Common myeloid progenitor, CD34-positive (primary cell): ENCODE measurements at regions not wholly inside any gene's neighbourhood (a gene's known extent, or its start where the extent isn't known, plus 50 kb on each side); places are given as distances from the start of the nearest gene placed in this dataset.

ENCODE experiments used
- CTCF ChIA-PET: fragments of 350-600 bp; sonication (Branson Sonifier 250); formaldehyde crosslinking; loops from one replicate; lab custom pipeline; 2021; ENCODE audit warnings: antibody characterized with exemption; lab: Charles Lee
- POLR2A ChIA-PET: fragments of 350-600 bp; sonication (Branson Sonifier 250); formaldehyde crosslinking; loops from one replicate; lab custom pipeline; 2021; ENCODE audit warnings: antibody characterized with exemption; lab: Charles Lee
- DNase-seq, 3 donors: peaks; one replicate each; pipeline versions ENCODE4 v3.0.0 to v3.0.0-alpha.2; 2013
- H3K27ac ChIP-seq, 2 experiments: 1 replicate in 1 of 2; 2 replicates in 1 of 2; pipeline ENCODE4 v1.7.0; 2013; ENCODE audit warnings: inconsistent platforms in 2 of 2, low read length in 2 of 2, mild to moderate bottlenecking in 2 of 2, low read depth in 1 of 2, moderate library complexity in 1 of 2; ENCODE audit not compliant: severe bottlenecking in 2 of 2, insufficient read depth in 1 of 2, poor library complexity in 1 of 2
- H3K27me3 ChIP-seq, 5 experiments: replicated peaks in 2 of 5; 1 replicate in 3 of 5; 2 replicates in 2 of 5; pipeline versions ENCODE4 v1.6.1 to v1.7.0; 2013; ENCODE audit warnings: low read length in 4 of 5, mild to moderate bottlenecking in 2 of 5, moderate library complexity in 2 of 5, inconsistent platforms in 1 of 5; ENCODE audit not compliant: insufficient read depth in 5 of 5, control insufficient read depth in 4 of 5
- H3K36me3 ChIP-seq, 4 experiments: 1 replicate in 2 of 4; 2 replicates in 2 of 4; pipeline versions ENCODE4 v1.6.1 to v1.7.0; 2013; ENCODE audit warnings: low read length in 3 of 4, control low read depth in 1 of 4, mild to moderate bottlenecking in 1 of 4; ENCODE audit not compliant: control insufficient read depth in 4 of 4, insufficient read depth in 4 of 4
- H3K4me1 ChIP-seq, 4 experiments: 1 replicate in 3 of 4; 2 replicates in 1 of 4; pipeline versions ENCODE4 v1.6.1 to v1.7.1; 2013; ENCODE audit warnings: low read length in 3 of 4, mild to moderate bottlenecking in 3 of 4, control low read depth in 1 of 4, inconsistent platforms in 1 of 4, moderate library complexity in 1 of 4; ENCODE audit not compliant: control insufficient read depth in 4 of 4, insufficient read depth in 4 of 4; ENCODE audit errors: control extremely low read depth in 1 of 4
- H3K4me3 ChIP-seq, 7 experiments: 1 replicate in 4 of 7; 2 replicates in 3 of 7; pipeline versions ENCODE4 v1.5.1 to v1.7.0; 2013; ENCODE audit warnings: mild to moderate bottlenecking in 7 of 7, low read length in 6 of 7, moderate library complexity in 6 of 7, inconsistent platforms in 2 of 7, low read depth in 2 of 7, control low read depth in 1 of 7; ENCODE audit not compliant: insufficient read depth in 4 of 7, control insufficient read depth in 1 of 7; ENCODE audit errors: extremely low read depth in 1 of 7
- H3K9me3 ChIP-seq, 5 experiments: 1 replicate in 4 of 5; 2 replicates in 1 of 5; pipeline versions ENCODE4 v1.6.1 to v1.7.1; 2013; ENCODE audit warnings: low read length in 4 of 5, mild to moderate bottlenecking in 2 of 5, inconsistent platforms in 1 of 5, low read depth in 1 of 5, moderate library complexity in 1 of 5; ENCODE audit not compliant: control insufficient read depth in 4 of 5, insufficient read depth in 2 of 5; ENCODE audit errors: control extremely low read depth in 1 of 5
- WGBS: methylation state at CpG from one replicate; pipeline ENCODE4 v1.1.5; 2013; ENCODE audit not compliant: insufficient coverage; 5-methylcytosine and 5-hydroxymethylcytosine counted together

GRCh38 chr12:43213608-43214007 lies 338.4 kb downstream of the ADAMTS20 start:
- H3K36me3 ChIP-seq: no peaks in the 10 kb centered on the region
- WGBS: no CpG with 5 or more reads among the region's 3 CpGs
- no peaks in the 10 kb centered on the region for H3K9me3 ChIP-seq
- peaks cover 0 to 8% (median 0%) of the 10 kb centered on the region in 4 experiments for H3K4me1 ChIP-seq
- H3K4me3 ChIP-seq: no peak overlapping the region
- H3K27ac ChIP-seq: no peak overlapping the region
- no peak for DNase-seq
- H3K27me3 ChIP-seq: no peaks in the 10 kb centered on the region
- ChIA-PET POLR2A (no interaction called here), CTCF (no interaction called here)

- Histone ChIP-seq H3K4me3 (no peak overlapping the region), H3K27ac (no peak overlapping the region), H3K4me1 (peaks cover 0 to 8% (median 0%) of the 10 kb centered on the region in 4 experiments), H3K36me3 (no peaks in the 10 kb centered on the region), H3K27me3 (no peaks in the 10 kb centered on the region), H3K9me3 (no peaks in the 10 kb centered on the region)
- CTCF ChIA-PET: no interaction called here
- peak in 2 of 3 donors; percentile 3 to 6 for DNase-seq
- POLR2A ChIA-PET: no interaction called here
- 17% methylated on average over 2 of the region's 6 CpGs for WGBS
Observed at GRCh38 chr12:43210485-43211192, 341.4 kb downstream of the ADAMTS20 start.

GRCh38 chr12:43208627-43209026 lies 343.4 kb downstream of the ADAMTS20 start:
- no peak for DNase-seq
- no peaks in the 10 kb centered on the region for H3K36me3 ChIP-seq
- CTCF ChIA-PET: no interaction called here
- no peaks in the 10 kb centered on the region for H3K27me3 ChIP-seq
- H3K4me3 ChIP-seq: no peak overlapping the region
- POLR2A ChIA-PET: no interaction called here
- peaks cover 0 to 8% (median 0%) of the 10 kb centered on the region in 4 experiments for H3K4me1 ChIP-seq
- H3K9me3 ChIP-seq: no peaks in the 10 kb centered on the region
- WGBS: 98% methylated on average over 3 of the region's 3 CpGs
- H3K27ac ChIP-seq: no peak overlapping the region

- no peak for DNase-seq
- no peaks in the 10 kb centered on the region for H3K27me3 ChIP-seq
- no peaks in the 10 kb centered on the region for H3K9me3 ChIP-seq
- no peak overlapping the region for H3K4me3 ChIP-seq
- CTCF ChIA-PET: no interaction called here
- WGBS: 100% methylated on average over 2 of the region's 5 CpGs
- peaks cover 0 to 8% (median 0%) of the 10 kb centered on the region in 4 experiments for H3K4me1 ChIP-seq
- no peak overlapping the region for H3K27ac ChIP-seq
- POLR2A ChIA-PET: no interaction called here
- no peaks in the 10 kb centered on the region for H3K36me3 ChIP-seq
Observed at GRCh38 chr12:43208221-43208620, 343.8 kb downstream of the ADAMTS20 start.

GRCh38 chr12:43206396-43206795 lies 345.6 kb downstream of the ADAMTS20 start:
- H3K4me1 ChIP-seq: peaks cover 0 to 8% (median 0%) of the 10 kb centered on the region in 4 experiments
- POLR2A ChIA-PET: no interaction called here
- CTCF ChIA-PET: interaction anchor here (0.6 kb wide), 1 partner anchor 27 kb away, joined by 4 read pairs; no protein-coding TSS in a partner anchor

GRCh38 chr12:43198608-43199007 lies 353.4 kb downstream of the ADAMTS20 start:
- Histone ChIP-seq H3K27me3 (no peaks in the 10 kb centered on the region), H3K27ac (no peak overlapping the region), H3K4me1 (no peaks in the 10 kb centered on the region), H3K4me3 (no peak overlapping the region), H3K36me3 (no peaks in the 10 kb centered on the region), H3K9me3 (no peaks in the 10 kb centered on the region)
- DNase-seq: no peak
- no CpG with 5 or more reads among the region's 2 CpGs for WGBS
- ChIA-PET CTCF (no interaction called here), POLR2A (no interaction called here)

More at GRCh38 chr12:43206396-43206795, 345.6 kb downstream of the ADAMTS20 start:
- Histone ChIP-seq H3K27ac (no peak overlapping the region), H3K4me3 (no peak overlapping the region), H3K27me3 (no peaks in the 10 kb centered on the region), H3K36me3 (no peaks in the 10 kb centered on the region), H3K9me3 (no peaks in the 10 kb centered on the region)
- DNase-seq: no peak

- Histone ChIP-seq H3K27ac (no peak overlapping the region), H3K36me3 (no peaks in the 10 kb centered on the region), H3K4me1 (no peaks in the 10 kb centered on the region), H3K4me3 (no peak overlapping the region), H3K9me3 (no peaks in the 10 kb centered on the region), H3K27me3 (no peaks in the 10 kb centered on the region)
- DNase-seq: no peak
- WGBS: no CpG with 5 or more reads among the region's 2 CpGs
- POLR2A ChIA-PET: no interaction called here
- CTCF ChIA-PET: no interaction called here
Observed at GRCh38 chr12:43196268-43196907, 355.6 kb downstream of the ADAMTS20 start.
